Kidney glomerular epithelial cell (primary cell): ENCODE measurements at regions not wholly inside any gene's neighbourhood (a gene's known extent, or its start where the extent isn't known, plus 50 kb on each side); places are given as distances from the start of the nearest gene placed in this dataset.

Experiments
- DNase-seq: peaks from one replicate; lab custom pipeline; 2025; lab: John Stamatoyannopoulos, UW

GRCh38 chr2:136212426-136213378 is 94.8 kb upstream of the CXCR4 start:
- DNase-seq: no peak

- DNase-seq: no peak
Measured at GRCh38 chr2:136211701-136212100, 93.8 kb upstream of the CXCR4 start.

- no peak for DNase-seq
Measured at GRCh38 chr2:136210822-136211221, 92.9 kb upstream of the CXCR4 start.

GRCh38 chr2:136210455-136210805 is 92.5 kb upstream of the CXCR4 start:
- no peak for DNase-seq

GRCh38 chr2:136209561-136210454 is 91.9 kb upstream of the CXCR4 start:
- no peak for DNase-seq

GRCh38 chr2:136208682-136209420 is 90.9 kb upstream of the CXCR4 start:
- no peak for DNase-seq

GRCh38 chr2:136207665-136208064 is 89.7 kb upstream of the CXCR4 start:
- no peak for DNase-seq

GRCh38 chr2:136207030-136207623 is 89.2 kb upstream of the CXCR4 start:
- DNase-seq: no peak

GRCh38 chr2:136206613-136207012 is 88.7 kb upstream of the CXCR4 start:
- DNase-seq: no peak

- no peak for DNase-seq
Measured at GRCh38 chr2:136205615-136206014, 87.7 kb upstream of the CXCR4 start.

GRCh38 chr2:136204971-136205370 is 87.0 kb upstream of the CXCR4 start:
- DNase-seq: no peak

GRCh38 chr2:136195226-136195625 is 77.3 kb upstream of the CXCR4 start:
- no peak for DNase-seq

GRCh38 chr2:136191041-136191440 is 73.1 kb upstream of the CXCR4 start:
- no peak for DNase-seq

- DNase-seq: no peak
Measured at GRCh38 chr2:136189221-136189782, 71.4 kb upstream of the CXCR4 start.

GRCh38 chr2:136188086-136188485 is 70.1 kb upstream of the CXCR4 start:
- DNase-seq: no peak

- no peak for DNase-seq
Measured at GRCh38 chr2:136185981-136186776, 68.2 kb upstream of the CXCR4 start.

GRCh38 chr2:136183097-136183496 is 65.1 kb upstream of the CXCR4 start:
- no peak for DNase-seq

- no peak for DNase-seq
Measured at GRCh38 chr2:136182315-136182714, 64.4 kb upstream of the CXCR4 start.

GRCh38 chr2:136179602-136179975 is 61.6 kb upstream of the CXCR4 start:
- DNase-seq: no peak

GRCh38 chr2:136178941-136179601 is 61.1 kb upstream of the CXCR4 start:
- DNase-seq: no peak
